Smooth muscle cell (in vitro differentiated cells): ENCODE measurements at regions not wholly inside any gene's neighbourhood (a gene's known extent, or its start where the extent isn't known, plus 50 kb on each side); places are given as distances from the start of the nearest gene placed in this dataset.
A peak's percentile ranks its signal among the peaks of the same experiment; 100 is the strongest.

ENCODE experiments used
- DNase-seq: peaks from one replicate; lab custom pipeline; 2025; ENCODE audit not compliant: unreplicated experiment; lab: John Stamatoyannopoulos, UW
- H2AFZ ChIP-seq: fragments of 200-600 bp; sonication (generic); 2 replicates; pipeline ENCODE4 v1.6.0; 2016; ENCODE audit warnings: antibody characterized with exemption, low read depth, mild to moderate bottlenecking
- H3F3A ChIP-seq: fragments of 200-600 bp; sonication (generic); 2 replicates; pipeline ENCODE4 v1.6.0; 2017; ENCODE audit warnings: antibody characterized with exemption, low read depth
- H3K27ac ChIP-seq: fragments of 200-600 bp; sonication (generic); 2 replicates; pipeline ENCODE4 v1.5.1; 2016; ENCODE audit warnings: low read depth, mild to moderate bottlenecking
- H3K27me3 ChIP-seq: fragments of 200-600 bp; sonication (generic); 2 replicates; pipeline ENCODE4 v1.6.1; 2016; ENCODE audit warnings: low read depth, mild to moderate bottlenecking
- H3K36me3 ChIP-seq: fragments of 200-600 bp; sonication (generic); 2 replicates; pipeline ENCODE4 v1.5.1; 2016; ENCODE audit warnings: low read depth
- H3K4me1 ChIP-seq: fragments of 200-600 bp; sonication (generic); 2 replicates; pipeline ENCODE4 v1.5.1; 2016; ENCODE audit warnings: low read depth
- H3K4me2 ChIP-seq: fragments of 200-600 bp; sonication (generic); 2 replicates; pipeline ENCODE4 v1.6.0; 2016; ENCODE audit warnings: mild to moderate bottlenecking
- H3K4me3 ChIP-seq: fragments of 200-600 bp; sonication (generic); 2 replicates; pipeline ENCODE4 v1.5.1; 2016; ENCODE audit warnings: mild to moderate bottlenecking
- H3K79me2 ChIP-seq: fragments of 200-600 bp; sonication (generic); 2 replicates; pipeline ENCODE4 v1.6.0; 2016; ENCODE audit warnings: low read depth, mild to moderate bottlenecking
- H3K9ac ChIP-seq: fragments of 200-600 bp; sonication (generic); 2 replicates; pipeline ENCODE4 v1.6.0; 2016; ENCODE audit warnings: low read depth
- H3K9me3 ChIP-seq: fragments of 200-600 bp; sonication (generic); replicated peaks from 2 replicates; pipeline ENCODE4 v1.5.1; 2016; ENCODE audit warnings: low read depth
- H4K20me1 ChIP-seq: fragments of 200-600 bp; sonication (generic); 2 replicates; pipeline ENCODE4 v1.6.0; 2016; ENCODE audit warnings: low read depth
- CTCF ChIP-seq: fragments of 200-600 bp; sonication (generic); IDR thresholded peaks from 2 replicates; pipeline ENCODE4 v1.5.1; 2017; ENCODE audit warnings: borderline replicate concordance, mild to moderate bottlenecking, antibody characterized with exemption; ENCODE audit not compliant: insufficient read depth, poor library complexity, severe bottlenecking
- WGBS: methylation state at CpG from one replicate; pipeline ENCODE4 v1.1.7; 2016; ENCODE audit warnings: low lambda C conversion rate; 5-methylcytosine and 5-hydroxymethylcytosine counted together

- no peaks in the 10 kb centered on the region for H3F3A ChIP-seq
- no peaks in the 10 kb centered on the region for H3K4me1 ChIP-seq
- H3K27ac ChIP-seq: no peak overlapping the region
- H2AFZ ChIP-seq: no peak overlapping the region
- no peak for DNase-seq
- no peak overlapping the region for H3K9ac ChIP-seq
- no peaks in the 10 kb centered on the region for H4K20me1 ChIP-seq
- H3K79me2 ChIP-seq: no peaks in the 10 kb centered on the region
- no peaks in the 10 kb centered on the region for H3K9me3 ChIP-seq
- H3K27me3 ChIP-seq: no peaks in the 10 kb centered on the region
- H3K36me3 ChIP-seq: no peaks in the 10 kb centered on the region
- no peak overlapping the region for H3K4me3 ChIP-seq
- TF ChIP-seq CTCF: no peak
- no peak overlapping the region for H3K4me2 ChIP-seq
- 89% methylated on average over 1 of the region's 1 CpG for WGBS
These were observed 92.5 kb upstream of the NEUROD1 start for GRCh38 chr2:181772777-181773176.

- H3F3A ChIP-seq: peaks cover 9% of the 10 kb centered on the region
- H3K79me2 ChIP-seq: no peaks in the 10 kb centered on the region
- peaks cover 17% of the 10 kb centered on the region for H3K4me1 ChIP-seq
- no peak overlapping the region for H3K4me3 ChIP-seq
- no peaks in the 10 kb centered on the region for H3K9me3 ChIP-seq
- peak overlapping the region; percentile 51 for H3K27ac ChIP-seq
- 87% methylated on average over 4 of the region's 4 CpGs for WGBS
- no peak for TF ChIP-seq CTCF
- H4K20me1 ChIP-seq: no peaks in the 10 kb centered on the region
- no peak overlapping the region for H3K4me2 ChIP-seq
- H3K9ac ChIP-seq: no peak overlapping the region
- no peak overlapping the region for H2AFZ ChIP-seq
- no peaks in the 10 kb centered on the region for H3K27me3 ChIP-seq
- no peaks in the 10 kb centered on the region for H3K36me3 ChIP-seq
- DNase-seq: no peak
These were observed 94.4 kb upstream of the NEUROD1 start for GRCh38 chr2:181774685-181775084.

- Histone ChIP-seq H3K36me3 (no peaks in the 10 kb centered on the region), H4K20me1 (no peaks in the 10 kb centered on the region), H3K27me3 (no peaks in the 10 kb centered on the region), H3K9ac (no peak overlapping the region), H3F3A (peaks cover 9% of the 10 kb centered on the region), H3K4me1 (peaks cover 21% of the 10 kb centered on the region), H3K4me3 (no peak overlapping the region), H3K27ac (no peak overlapping the region), H3K4me2 (peak overlapping the region; percentile 12), H3K9me3 (no peaks in the 10 kb centered on the region), H3K79me2 (no peaks in the 10 kb centered on the region), H2AFZ (peak overlapping the region; percentile 4)
- 44% methylated on average over 3 of the region's 3 CpGs for WGBS
- TF ChIP-seq CTCF: no peak
- DNase-seq: no peak
These were observed 96.0 kb upstream of the NEUROD1 start for GRCh38 chr2:181776336-181776735.

GRCh38 chr2:181777734-181778133, 97.4 kb upstream of the NEUROD1 start:
- Histone ChIP-seq H3K4me3 (no peak overlapping the region), H3F3A (peaks cover 9% of the 10 kb centered on the region), H2AFZ (no peak overlapping the region), H3K4me1 (peaks cover 21% of the 10 kb centered on the region), H3K36me3 (no peaks in the 10 kb centered on the region), H4K20me1 (no peaks in the 10 kb centered on the region), H3K4me2 (peak overlapping the region; percentile 43), H3K9ac (no peak overlapping the region), H3K27ac (peak overlapping the region; percentile 57), H3K79me2 (no peaks in the 10 kb centered on the region), H3K9me3 (no peaks in the 10 kb centered on the region), H3K27me3 (no peaks in the 10 kb centered on the region)
- DNase-seq: no peak
- no peak for TF ChIP-seq CTCF
- 54% methylated on average over 3 of the region's 3 CpGs for WGBS
